ENCODE measurements at regions not wholly inside any gene's neighbourhood (a gene's known extent, or its start where the extent isn't known, plus 50 kb on each side); places are given as distances from the start of the nearest gene placed in this dataset.
A peak's percentile ranks its signal among the peaks of the same experiment; 100 is the strongest.
"Not testable (repeated sequence)": the region's sequence is repeated elsewhere in the genome, so short reads cannot be mapped to it uniquely, and the experiment has no call there.

- DNase-seq (ENCODE audit: low read depth): no peak
Measured at GRCh38 chr9:102941868-102942267, 53.3 kb upstream of the CYLC2 start.

GRCh38 chr9:102922526-102922925, 72.6 kb upstream of the CYLC2 start:
- no peak for DNase-seq (ENCODE audit: low read depth)

- DNase-seq (ENCODE audit: low read depth): no peak
Measured at GRCh38 chr9:102911185-102911584, 83.9 kb upstream of the CYLC2 start.

- DNase-seq (ENCODE audit: low read depth): not testable (repeated sequence)
Measured at GRCh38 chr9:102905795-102906194, 89.3 kb upstream of the CYLC2 start.

- no peak for DNase-seq (ENCODE audit: low read depth)
Measured at GRCh38 chr9:102892025-102892424, 103.1 kb upstream of the CYLC2 start.

GRCh38 chr9:102888747-102889146, 106.4 kb upstream of the CYLC2 start:
- DNase-seq (ENCODE audit: low read depth): not testable (repeated sequence)

GRCh38 chr9:102875687-102876086, 119.4 kb upstream of the CYLC2 start:
- DNase-seq (ENCODE audit: low read depth): no peak

- peak; percentile 96 for DNase-seq (ENCODE audit: low read depth)
Measured at GRCh38 chr9:102867488-102867887, 127.6 kb upstream of the CYLC2 start.

- DNase-seq (ENCODE audit: low read depth): no peak
Measured at GRCh38 chr9:102862478-102862877, 132.7 kb upstream of the CYLC2 start.

- DNase-seq (ENCODE audit: low read depth): no peak
Measured at GRCh38 chr9:102855641-102856040, 139.5 kb upstream of the CYLC2 start.

- no peak for DNase-seq (ENCODE audit: low read depth)
Measured at GRCh38 chr9:102845827-102846371, 149.2 kb upstream of the CYLC2 start.

GRCh38 chr9:102844716-102845115, 150.4 kb upstream of the CYLC2 start:
- no peak for DNase-seq (ENCODE audit: low read depth)

GRCh38 chr9:102842423-102842822, 152.7 kb upstream of the CYLC2 start:
- no peak for DNase-seq (ENCODE audit: low read depth)

GRCh38 chr9:102841376-102841775, 153.8 kb upstream of the CYLC2 start:
- no peak for DNase-seq (ENCODE audit: low read depth)

GRCh38 chr9:102840335-102840734, 154.8 kb upstream of the CYLC2 start:
- no peak for DNase-seq (ENCODE audit: low read depth)

GRCh38 chr9:102832814-102833213, 162.3 kb upstream of the CYLC2 start:
- no peak for DNase-seq (ENCODE audit: low read depth)

- no peak for DNase-seq (ENCODE audit: low read depth)
Measured at GRCh38 chr9:102796244-102796643, 198.9 kb upstream of the CYLC2 start.

- no peak for DNase-seq (ENCODE audit: low read depth)
Measured at GRCh38 chr9:102795532-102795931, 199.6 kb upstream of the CYLC2 start.

GRCh38 chr9:102779356-102779755, 215.8 kb upstream of the CYLC2 start:
- DNase-seq (ENCODE audit: low read depth): peak; percentile 54

GRCh38 chr9:102778746-102779145, 216.4 kb upstream of the CYLC2 start:
- DNase-seq (ENCODE audit: low read depth): no peak

- no peak for DNase-seq (ENCODE audit: low read depth)
Measured at GRCh38 chr9:102770704-102771103, 224.4 kb upstream of the CYLC2 start.

GRCh38 chr9:102769307-102769706, 225.8 kb upstream of the CYLC2 start:
- no peak for DNase-seq (ENCODE audit: low read depth)

GRCh38 chr9:102768002-102768401, 227.1 kb upstream of the CYLC2 start:
- no peak for DNase-seq (ENCODE audit: low read depth)

GRCh38 chr9:102767076-102767475, 228.1 kb upstream of the CYLC2 start:
- no peak for DNase-seq (ENCODE audit: low read depth)

- DNase-seq (ENCODE audit: low read depth): no peak
Measured at GRCh38 chr9:102740578-102740977, 254.6 kb upstream of the CYLC2 start.
